Endothelial cell of hepatic sinusoid (primary cell): ENCODE measurements at regions not wholly inside any gene's neighbourhood (a gene's known extent, or its start where the extent isn't known, plus 50 kb on each side); places are given as distances from the start of the nearest gene placed in this dataset.

Source experiments
- in situ Hi-C: cut with HindIII; loops from 2 replicates; pipeline ENCODE4 v1.10.0; 2017; ENCODE audit warnings: low sequenced_read_pairs

DNA sequence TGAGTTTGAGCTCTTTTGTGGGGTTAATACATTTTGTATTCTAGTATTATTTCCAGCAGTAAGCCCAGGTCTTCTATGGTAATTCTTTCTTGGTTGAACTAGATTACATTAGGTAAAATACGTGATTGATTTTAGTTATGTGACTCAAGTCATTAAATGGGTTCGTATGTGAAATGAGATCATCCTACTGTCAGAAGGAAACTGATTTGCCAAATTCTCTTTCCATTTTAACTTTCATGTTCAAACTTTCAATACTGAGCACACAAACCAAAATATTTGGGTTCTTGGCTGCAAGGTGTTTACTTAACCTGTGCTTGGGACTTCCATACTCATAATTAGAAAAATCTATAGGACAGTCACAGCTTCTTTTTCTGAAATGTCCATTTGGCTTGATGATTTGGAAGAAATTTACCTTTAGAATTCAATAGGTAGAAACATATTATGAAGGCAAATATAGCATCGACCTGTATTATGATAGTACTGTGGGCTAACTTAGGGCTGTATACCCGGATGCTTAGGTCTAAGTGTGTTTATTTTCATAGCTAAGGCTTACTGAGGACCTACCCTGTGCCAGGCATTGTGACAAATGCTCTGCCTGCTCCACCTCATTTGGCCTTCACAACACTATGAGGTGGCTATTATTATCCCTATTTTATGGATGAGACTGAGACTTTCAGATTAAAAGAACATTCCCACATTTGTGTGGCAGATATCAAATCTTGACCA lies 631.8 kb upstream of the GRM7 start:
- in situ Hi-C loops, result no loop called here

DNA sequence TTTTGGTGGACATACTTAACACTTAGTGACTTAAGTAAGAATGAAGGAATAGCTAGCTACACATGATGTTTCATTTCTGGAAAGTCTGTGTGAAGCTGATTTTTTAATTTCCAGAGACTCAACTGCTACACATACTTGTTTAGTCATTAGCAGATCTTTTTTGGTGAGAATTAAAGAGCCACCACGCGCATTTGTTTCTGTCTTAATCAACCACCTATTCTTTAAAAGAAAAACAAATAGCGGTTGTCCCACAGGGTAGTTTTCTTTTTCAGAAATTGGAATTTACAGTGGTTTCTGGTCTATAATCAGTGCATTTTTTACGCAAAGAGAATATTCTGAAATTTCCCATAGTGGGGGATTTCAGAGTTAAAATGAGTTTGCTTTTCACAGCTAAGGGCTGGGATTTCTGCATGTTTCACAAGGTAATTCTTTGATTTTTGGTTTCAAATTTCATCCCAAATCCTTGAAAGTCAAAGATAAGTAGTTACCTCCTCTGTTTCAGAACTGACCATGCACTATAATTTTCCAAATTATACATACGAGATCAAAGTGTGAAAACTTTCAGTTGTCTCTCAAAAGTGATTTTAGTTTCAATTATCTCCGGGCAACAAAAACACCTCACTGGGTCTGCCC lies 631.0 kb upstream of the GRM7 start:
- in situ Hi-C loops, result no loop called here

DNA sequence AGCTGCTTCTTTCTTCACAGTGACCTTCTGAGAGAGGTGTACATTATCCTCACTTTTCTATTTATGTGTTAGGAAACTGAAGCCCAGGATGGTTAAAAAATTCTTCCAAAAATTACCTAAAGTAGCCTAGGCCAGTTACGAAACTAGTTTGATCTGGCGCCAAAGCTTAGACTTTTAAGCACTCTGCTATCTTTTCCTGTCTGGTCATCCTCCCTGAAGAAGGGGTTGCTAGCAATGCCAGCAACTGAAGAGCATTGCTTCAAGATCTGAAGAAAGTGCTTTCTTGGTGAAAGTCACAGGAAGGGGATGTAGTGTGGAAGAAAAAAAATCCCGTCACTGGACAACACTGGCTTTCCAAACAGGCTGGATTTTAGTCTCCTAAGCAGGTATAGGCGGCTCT lies 618.8 kb upstream of the GRM7 start:
- in situ Hi-C loops, result no loop called here

DNA sequence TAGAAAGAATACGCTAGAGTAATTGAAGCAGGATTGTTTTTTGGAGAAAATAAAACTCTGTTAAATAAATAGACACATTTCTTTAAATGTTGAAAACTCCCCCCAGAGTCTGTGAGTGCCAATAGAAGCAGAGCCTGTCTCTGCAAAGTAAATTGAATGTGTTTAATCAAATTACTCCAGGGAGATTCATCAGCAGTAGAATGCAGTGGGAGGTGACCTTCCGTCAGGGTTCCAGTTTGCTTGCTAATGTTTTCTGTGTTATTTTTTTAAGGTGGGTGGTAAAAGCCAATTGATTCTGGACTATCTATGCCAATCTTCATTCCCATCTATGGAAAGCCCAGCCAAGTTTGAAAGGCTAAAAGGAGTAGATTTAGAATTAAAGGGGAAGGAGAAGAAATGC lies 612.4 kb upstream of the GRM7 start:
- in situ Hi-C loops, result no loop called here

DNA sequence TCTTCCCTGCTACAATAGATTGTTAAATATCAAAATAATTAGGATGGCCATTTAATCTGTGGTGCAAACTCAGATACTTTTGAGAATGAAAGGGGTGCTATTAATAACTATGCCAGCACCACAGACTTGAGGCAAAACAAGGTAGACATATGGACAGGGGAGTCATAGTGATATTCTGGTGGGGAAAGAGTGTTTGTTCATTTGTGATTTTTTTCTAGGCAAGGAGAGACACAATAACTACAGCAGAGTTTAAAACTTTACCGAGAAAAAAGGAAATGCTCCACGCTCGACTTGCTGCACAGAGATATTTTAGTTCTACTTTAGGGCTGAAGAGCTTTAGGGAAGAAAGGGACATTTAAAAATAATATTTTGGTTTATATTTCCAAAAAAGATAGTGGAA lies 611.2 kb upstream of the GRM7 start:
- in situ Hi-C loops, result no loop called here

DNA sequence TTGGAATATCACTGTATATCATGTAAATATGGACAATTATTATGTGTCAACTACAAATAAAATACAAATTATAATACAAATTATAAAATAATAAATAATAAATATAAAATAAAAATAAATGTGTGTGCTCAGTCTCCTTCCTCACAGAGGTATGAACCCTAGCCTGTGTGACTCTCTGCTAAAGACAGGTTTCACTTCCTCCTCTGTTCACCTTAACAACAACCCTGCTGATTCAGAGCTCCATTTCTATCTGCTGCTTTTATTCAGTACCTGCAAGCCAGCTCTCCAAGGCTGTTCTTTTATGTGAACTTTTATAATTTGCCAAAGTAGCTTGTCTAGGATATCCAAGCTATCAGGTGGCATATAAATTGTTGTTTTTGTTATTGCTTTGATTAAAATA lies 610.7 kb upstream of the GRM7 start:
- in situ Hi-C loops, result no loop called here

DNA sequence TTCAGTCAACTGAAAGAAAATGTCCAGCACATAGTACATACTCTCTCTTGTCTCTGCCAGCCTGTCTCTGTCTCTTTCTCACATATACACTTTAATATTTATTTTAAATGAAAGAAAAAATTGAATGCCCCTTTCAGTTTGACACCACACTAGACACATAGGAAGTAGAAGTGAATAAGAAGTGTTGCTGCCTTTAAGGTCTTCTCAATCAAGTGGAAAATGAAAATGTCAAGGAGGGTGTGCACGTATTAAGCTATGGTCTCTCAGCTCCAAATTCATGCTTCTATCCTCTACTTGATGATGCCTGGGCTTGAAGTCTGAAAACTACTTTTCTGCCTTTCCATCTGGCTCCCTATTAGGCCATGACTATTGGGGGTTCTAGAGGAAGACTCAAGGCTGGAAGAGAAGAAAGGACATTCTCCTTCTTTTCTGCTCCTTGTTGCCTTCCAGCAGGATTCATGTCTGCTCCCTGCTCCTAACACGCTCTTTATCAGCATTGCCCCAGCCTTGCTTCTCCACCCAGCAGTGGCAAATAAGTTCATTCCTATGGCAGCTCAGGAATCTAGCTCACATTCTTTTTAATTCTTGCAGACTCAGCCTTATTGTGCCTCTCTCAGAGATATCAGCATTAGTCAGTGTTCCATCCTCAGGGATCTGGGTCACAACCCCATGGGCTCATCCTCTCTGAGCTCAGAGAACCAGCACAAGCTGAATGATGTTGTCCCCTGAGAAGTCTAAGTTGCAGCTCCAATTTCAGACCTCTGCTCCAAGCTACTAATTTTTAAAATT lies 609.1 kb upstream of the GRM7 start:
- in situ Hi-C loops, result no loop called here

DNA sequence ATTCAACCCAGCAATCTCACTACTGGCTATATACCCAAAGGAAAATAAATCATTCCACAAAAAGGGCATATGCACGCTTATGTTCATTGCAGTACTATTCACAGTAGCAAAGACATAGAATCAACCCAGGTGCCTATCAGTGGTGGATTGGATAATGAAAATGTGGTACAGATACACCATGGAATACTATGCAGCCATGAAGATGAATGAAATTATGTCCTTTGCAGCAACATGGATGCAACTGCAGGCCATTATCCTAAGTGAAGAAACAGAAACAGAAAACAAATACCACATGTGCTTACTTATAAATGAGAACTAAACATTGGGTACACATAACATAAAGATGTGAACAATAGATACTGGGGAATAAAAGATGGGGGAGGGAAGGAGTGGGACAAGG lies 606.4 kb upstream of the GRM7 start:
- in situ Hi-C loops, result no loop called here

DNA sequence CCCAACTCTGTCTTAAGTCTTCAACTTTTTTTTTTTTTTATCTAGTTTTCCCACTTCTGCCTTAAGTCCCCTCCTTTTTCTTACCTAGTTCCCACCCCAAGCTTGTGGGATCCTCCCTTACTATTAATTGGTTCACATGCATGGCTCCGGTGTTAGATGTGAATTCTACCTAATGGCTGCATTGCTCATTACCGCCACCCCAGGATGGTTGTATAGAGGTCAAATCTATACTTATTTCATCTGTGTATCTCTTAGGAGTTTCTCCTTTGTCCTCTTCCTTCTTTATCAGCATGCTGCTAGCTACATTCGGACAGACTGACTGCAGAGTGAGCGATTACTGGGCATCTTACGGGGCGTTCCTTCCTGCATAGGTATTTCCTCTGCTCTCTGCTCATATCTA lies 605.7 kb upstream of the GRM7 start:
- in situ Hi-C loops, result no loop called here

DNA sequence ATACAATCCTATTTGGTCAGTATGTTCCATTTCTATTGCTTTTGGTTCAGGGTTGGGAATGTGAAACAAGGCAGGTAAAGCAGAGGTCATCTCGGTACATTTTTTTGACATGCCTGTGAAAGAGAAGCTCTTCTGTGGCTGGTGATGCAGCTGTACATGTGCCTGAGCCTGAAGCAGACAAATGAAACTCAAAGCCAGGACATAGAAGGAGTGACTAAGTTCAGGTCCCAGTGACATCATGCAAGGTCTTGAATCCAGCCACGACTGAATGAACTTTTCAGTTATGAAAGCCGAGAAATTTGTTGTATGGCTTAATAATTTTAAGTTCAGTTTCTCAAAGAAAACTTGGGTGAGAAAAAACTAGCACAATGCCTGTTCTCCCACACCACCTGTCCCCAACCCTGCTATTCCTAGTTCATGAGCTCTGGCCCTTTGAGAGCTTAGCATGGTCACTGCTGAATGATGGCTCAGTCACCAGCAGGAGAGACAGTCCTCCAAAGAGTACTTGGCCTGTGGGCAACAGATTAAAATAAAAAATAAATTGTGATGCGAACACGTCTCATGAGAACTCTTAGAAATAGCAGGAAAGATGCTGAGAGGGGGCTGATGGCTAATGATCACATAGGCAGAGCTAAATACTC lies 600.2 kb upstream of the GRM7 start:
- in situ Hi-C loops, result no loop called here

DNA sequence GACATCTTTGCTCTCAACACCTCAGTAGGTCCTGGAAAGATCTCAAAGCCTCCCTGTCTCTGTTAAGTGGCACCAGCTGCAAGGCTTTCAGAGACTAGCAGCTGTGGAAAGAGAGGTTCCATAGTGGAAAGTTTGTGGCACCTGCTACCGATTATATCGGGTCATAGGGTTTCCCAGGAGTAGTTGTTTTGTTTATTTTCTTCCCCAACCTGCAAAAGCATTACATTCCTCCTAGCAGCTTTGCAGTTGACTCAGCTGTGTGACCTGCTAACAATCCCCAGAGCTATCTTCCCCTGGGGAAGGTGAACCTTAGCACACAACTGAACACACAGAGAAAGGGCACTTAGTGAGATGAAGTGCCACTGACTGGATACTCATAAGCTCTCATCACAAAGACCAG lies 598.9 kb upstream of the GRM7 start:
- in situ Hi-C loops, result no loop called here

DNA sequence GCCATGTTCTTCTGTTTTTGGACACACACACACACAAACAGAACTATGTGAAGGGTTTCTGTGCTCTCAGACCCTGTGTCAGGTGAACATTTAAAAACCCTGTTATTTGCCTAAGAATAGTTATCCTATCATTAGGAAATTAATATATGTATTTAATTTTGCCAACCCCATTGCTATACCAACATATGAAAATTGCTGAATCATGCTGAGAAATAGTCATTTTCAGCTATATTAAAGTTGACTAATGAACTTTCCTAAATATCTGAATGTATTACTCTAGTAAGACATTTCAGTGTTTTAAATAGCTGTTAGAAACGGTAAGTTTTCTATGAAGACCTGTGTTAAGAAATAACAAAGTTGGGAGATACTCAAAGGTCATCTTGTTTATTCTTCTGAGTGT lies 596.9 kb upstream of the GRM7 start:
- in situ Hi-C loops, result no loop called here

DNA sequence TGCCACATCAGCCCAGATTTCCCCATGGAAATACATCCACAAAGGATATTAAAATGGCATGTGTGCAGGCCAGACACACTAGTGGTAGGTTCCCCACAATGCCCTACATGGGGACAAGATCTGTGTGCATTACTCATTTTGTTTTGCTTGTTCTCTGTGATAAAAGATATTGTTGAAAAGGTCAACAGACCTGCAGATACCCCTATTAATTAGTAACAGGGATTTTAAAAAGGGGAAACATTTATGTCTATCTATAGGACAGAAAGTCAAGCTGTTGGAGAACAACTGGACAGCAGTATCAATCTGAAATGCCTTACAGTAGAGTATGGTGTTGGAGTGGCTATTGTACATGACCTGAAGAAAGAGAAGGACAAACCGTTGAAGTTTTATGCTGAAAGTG lies 596.0 kb upstream of the GRM7 start:
- in situ Hi-C loops, result no loop called here

DNA sequence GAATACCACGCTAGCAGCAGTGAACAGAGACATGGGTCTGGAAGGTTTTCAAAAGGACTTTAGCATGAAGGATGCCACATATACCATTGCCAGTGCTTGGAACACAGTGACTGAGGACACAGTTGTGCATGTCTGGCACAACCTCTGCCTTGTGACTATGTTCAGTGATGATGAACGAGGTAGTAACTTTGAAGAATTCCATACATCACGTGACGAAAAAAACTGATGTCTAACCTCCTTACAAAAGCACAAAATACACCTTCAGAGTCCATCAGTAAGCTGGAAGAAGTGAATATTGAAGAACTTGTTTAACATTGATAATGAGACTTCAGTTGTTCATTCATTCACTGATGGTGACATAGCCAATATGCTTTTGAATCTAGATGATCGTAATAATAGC lies 594.8 kb upstream of the GRM7 start:
- in situ Hi-C loops, result no loop called here

DNA sequence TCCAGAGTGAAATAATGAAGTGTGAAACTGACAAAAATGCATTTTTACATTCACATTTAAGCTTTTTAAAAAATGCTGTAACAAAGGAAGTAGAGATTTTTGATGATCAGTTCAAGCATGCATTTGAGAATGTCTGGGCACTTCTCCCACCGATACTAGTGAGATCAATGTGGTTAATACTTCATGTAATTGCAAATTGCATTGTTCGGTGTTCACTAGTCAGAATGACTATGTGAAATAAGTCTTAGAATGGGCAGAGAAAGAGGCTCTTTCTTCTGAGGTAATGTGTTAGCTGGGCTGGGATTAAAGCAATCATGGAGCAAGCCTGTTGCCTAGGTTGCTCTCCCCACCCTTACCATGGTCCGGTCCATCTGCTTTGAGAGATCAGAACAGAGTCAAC lies 587.0 kb upstream of the GRM7 start:
- in situ Hi-C loops, result no loop called here

DNA sequence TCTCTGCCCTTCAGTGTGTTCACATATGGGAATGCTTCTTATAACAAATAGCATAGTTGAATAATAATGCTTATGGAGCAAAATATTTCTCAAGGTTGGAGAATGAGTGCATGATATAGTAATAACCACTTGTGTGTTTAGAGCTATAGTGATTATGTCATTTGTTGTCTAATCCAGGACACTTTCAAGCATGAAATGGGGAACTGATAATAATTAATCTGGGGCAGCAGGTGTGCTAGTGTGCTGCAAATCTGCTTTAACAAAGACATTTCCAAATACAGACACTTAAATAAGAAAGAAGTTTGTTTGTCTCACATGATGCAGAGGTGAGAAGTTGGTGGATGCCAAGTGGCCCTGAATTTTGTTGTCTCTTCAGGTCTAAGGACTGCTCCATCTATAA lies 579.3 kb upstream of the GRM7 start:
- in situ Hi-C loops, result no loop called here

DNA sequence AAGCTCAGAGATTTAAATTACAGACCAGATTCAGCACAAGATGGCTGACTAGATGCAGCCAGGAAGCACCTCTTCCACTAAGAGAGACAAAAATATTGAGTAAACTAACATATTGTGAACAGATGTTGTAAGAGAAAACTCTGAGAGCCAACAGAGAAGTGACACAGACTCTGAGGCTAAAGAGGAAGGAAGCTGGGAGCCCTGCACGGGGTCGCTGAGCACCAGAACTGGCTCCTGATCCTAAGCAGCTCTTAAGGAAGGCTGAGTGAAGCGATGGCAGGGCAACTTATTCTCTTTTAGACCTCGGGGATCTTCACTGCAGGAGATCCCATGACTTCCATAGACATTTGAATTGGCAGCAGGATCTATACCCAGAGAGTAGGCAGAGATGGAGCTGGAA lies 578.0 kb upstream of the GRM7 start:
- in situ Hi-C loops, result no loop called here

DNA sequence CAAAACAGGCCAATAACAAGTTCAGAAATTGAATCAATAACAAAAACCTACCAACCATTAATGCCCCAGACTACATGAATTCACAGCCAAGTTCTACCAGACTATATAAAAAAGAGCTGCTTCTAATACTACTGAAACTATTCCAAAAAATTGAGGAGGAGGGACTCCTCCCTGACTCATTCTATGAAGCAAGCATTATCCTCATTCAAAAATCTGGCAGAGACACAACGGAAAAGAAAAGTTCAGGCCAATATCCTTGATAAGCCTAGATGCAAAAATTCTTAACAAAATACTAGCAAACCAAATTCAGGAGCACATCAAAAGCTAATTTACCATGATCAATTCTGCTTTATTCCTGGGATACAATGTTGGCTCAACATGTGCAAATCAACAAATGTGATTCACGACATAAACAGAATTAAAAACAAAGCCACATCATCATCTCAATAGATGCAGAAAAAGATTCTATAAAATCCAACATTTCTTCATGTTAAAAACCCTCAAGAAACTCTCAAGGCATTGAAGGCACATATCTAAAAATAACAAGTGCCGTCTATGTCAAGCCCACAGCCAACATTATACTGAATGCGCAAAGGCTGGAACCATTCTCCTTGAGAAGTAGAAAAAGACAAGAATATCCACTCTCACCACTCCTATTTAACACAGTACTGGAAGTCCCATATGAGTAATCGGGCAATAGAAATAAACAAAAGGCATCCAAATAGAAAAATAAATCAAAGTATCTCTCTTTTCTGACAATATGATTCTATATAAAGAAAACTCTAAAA lies 573.6 kb upstream of the GRM7 start:
- in situ Hi-C loops, result no loop called here

DNA sequence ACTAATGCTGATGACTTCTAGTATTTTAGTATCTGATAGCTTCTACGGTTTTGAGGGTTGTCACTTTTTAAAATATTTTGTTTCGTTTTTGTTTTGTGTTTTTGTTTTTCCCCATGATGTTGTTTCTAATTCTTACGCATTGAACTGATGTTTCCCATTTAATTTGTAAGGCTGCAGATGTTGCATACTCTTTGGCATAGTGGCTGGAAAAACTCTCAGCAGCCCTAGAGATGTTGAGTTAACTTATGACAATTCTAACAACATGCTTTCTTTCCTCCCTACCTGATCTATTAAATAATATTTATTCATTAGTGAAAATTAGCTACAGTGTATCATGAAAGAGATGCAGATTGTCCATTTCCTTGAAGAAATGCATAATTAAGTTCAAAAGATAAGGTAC lies 559.3 kb upstream of the GRM7 start:
- in situ Hi-C loops, result no loop called here

DNA sequence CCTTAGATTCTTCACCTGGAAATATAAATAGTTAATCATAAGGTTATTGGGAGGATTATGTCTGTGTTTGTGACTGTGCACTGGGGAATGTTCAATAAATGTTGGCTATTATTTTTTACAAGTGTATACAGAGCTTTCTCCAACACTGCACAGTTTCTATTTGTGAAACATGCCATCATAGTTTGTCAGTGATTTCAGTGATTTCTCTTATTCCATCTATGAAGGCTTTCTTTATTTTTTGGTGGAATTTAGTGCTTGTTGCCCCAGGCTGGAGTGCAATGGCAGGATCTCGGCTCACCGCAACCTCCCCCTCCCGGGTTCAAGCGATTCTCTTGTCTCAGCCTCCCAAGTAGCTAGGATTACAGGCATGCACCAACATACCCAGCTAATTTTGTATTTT lies 545.0 kb upstream of the GRM7 start:
- in situ Hi-C loops, result no loop called here

DNA sequence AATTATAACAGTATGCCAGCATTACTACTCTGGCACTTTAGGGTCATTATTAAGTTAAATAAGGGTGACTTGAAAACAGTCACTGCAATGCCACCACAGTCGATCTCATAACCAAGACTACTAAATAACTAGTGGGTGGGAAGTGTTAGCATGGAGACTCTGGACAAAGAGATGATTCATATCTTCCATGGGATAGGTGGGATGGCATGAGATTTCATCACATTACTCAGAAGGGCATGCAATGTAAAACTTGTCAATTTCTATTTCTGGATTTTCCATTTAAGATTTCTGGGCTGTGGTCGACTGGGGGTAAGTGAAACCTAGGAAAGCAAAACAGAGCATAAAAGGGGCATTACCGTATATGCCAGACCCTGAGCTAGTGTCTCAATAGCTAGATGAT lies 538.9 kb upstream of the GRM7 start:
- in situ Hi-C loops, result no loop called here
